ENCODE measurements at regions not wholly inside any gene's neighbourhood (a gene's known extent, or its start where the extent isn't known, plus 50 kb on each side); places are given as distances from the start of the nearest gene placed in this dataset.

GRCh38 chr3:104687362-104687761 lies 679.3 kb upstream of the ALCAM start:
- TF ChIP-seq LEF1 (IDR thresholded peaks at IDR 0.05; ENCODE audit: borderline replicate concordance) (no peak), FOXA1 (IDR thresholded peaks at IDR 0.05) (no peak), FOXM1 (IDR thresholded peaks at IDR 0.05; ENCODE audit: borderline replicate concordance) (no peak), ZNF384 (IDR thresholded peaks at IDR 0.05) (no peak), SP1 (IDR thresholded peaks at IDR 0.05) (no peak), ELF4 (IDR thresholded peaks at IDR 0.05) (no peak), ARNT (IDR thresholded peaks at IDR 0.05) (no peak), CTBP1 (IDR thresholded peaks at IDR 0.05; ENCODE audit: borderline replicate concordance) (no peak), HDGF (IDR thresholded peaks at IDR 0.05; ENCODE audit: borderline replicate concordance) (no peak), TARDBP (IDR thresholded peaks at IDR 0.05) (no peak), NFRKB (IDR thresholded peaks at IDR 0.05) (no peak), SUZ12 (IDR thresholded peaks at IDR 0.05) (no peak), BHLHE40 (IDR thresholded peaks at IDR 0.05; ENCODE audit: borderline replicate concordance) (no peak)
- TF ChIP-seq, protein P1, sequence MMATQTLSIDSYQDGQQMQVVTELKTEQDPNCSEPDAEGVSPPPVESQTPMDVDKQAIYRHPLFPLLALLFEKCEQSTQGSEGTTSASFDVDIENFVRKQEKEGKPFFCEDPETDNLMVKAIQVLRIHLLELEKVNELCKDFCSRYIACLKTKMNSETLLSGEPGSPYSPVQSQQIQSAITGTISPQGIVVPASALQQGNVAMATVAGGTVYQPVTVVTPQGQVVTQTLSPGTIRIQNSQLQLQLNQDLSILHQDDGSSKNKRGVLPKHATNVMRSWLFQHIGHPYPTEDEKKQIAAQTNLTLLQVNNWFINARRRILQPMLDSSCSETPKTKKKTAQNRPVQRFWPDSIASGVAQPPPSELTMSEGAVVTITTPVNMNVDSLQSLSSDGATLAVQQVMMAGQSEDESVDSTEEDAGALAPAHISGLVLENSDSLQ (IDR thresholded peaks at IDR 0.05), result no peak

All from HEK293T (cell line).